Peyer's patch (tissue), 4 donors: ENCODE measurements at regions not wholly inside any gene's neighbourhood (a gene's known extent, or its start where the extent isn't known, plus 50 kb on each side); places are given as distances from the start of the nearest gene placed in this dataset.

ENCODE experiments used
- DNase-seq, 3 donors: peaks; one replicate each; pipeline ENCODE4 v3.0.0-alpha.2; 2017 to 2019
- H3K27ac ChIP-seq, 4 donors: fragments of 200-600 bp; sonication (generic); one replicate each; pipeline ENCODE4 v1.5.1; 2016 to 2019
- H3K27me3 ChIP-seq, 2 donors: fragments of 200-600 bp; sonication (generic); one replicate each; pipeline ENCODE4 v1.5.1; 2019
- H3K36me3 ChIP-seq, 3 donors: fragments of 200-600 bp; sonication (generic); one replicate each; pipeline ENCODE4 v1.5.1; 2016 to 2019
- H3K4me1 ChIP-seq, 4 donors: fragments of 200-600 bp; sonication (generic); one replicate each; pipeline ENCODE4 v1.5.1; 2016 to 2019
- H3K4me3 ChIP-seq, 4 donors: fragments of 200-600 bp; sonication (generic); 1 replicate in 3 of 4; 2 replicates in 1 of 4; pipeline ENCODE4 v1.5.1; 2016 to 2019; ENCODE audit warnings: mild to moderate bottlenecking in 1 of 4
- H3K9me3 ChIP-seq, 4 donors: fragments of 200-600 bp; sonication (generic); one replicate each; pipeline ENCODE4 v1.5.1; 2016 to 2019; ENCODE audit warnings: mild to moderate bottlenecking in 1 of 4
- CTCF ChIP-seq, 6 experiments: fragments of 450-650 bp in 4 of 6; fragments of 200-600 bp in 2 of 6; sonication (generic) in 1 of 6; IDR thresholded peaks; one replicate each; pipeline ENCODE4 v1.5.1; 2017 to 2019; ENCODE audit warnings: antibody characterized with exemption in 6 of 6, mild to moderate bottlenecking in 3 of 6, moderate library complexity in 1 of 6
- POLR2A ChIP-seq, 2 donors: fragments of 450-650 bp; IDR thresholded peaks; one replicate each; pipeline ENCODE4 v1.5.1; 2017; ENCODE audit warnings: antibody characterized with exemption in 2 of 2, mild to moderate bottlenecking in 2 of 2, moderate library complexity in 2 of 2

- H3K4me3 ChIP-seq, result no peak overlapping the region
- no peaks in the 10 kb centered on the region for H3K4me1 ChIP-seq
- no peaks in the 10 kb centered on the region for H3K36me3 ChIP-seq
- no peaks in the 10 kb centered on the region for H3K27me3 ChIP-seq
- TF ChIP-seq CTCF (IDR thresholded peaks at IDR 0.05) (no peak), POLR2A (IDR thresholded peaks at IDR 0.05) (no peak)
- H3K27ac ChIP-seq, result no peak overlapping the region
- DNase-seq, result no peak
- H3K9me3 ChIP-seq, result no peaks in the 10 kb centered on the region
Measured at GRCh38 chr4:15343000-15343399, 84.8 kb upstream of the C1QTNF7 start.

- no peak overlapping the region for H3K4me3 ChIP-seq
- H3K4me1 ChIP-seq, result no peaks in the 10 kb centered on the region
- H3K27me3 ChIP-seq, result no peaks in the 10 kb centered on the region
- DNase-seq, result no peak
- no peak for TF ChIP-seq POLR2A (IDR thresholded peaks at IDR 0.05)
- no peak for TF ChIP-seq CTCF (IDR thresholded peaks at IDR 0.05)
- no peaks in the 10 kb centered on the region for H3K9me3 ChIP-seq
- no peaks in the 10 kb centered on the region for H3K36me3 ChIP-seq
- no peak overlapping the region for H3K27ac ChIP-seq
Measured at GRCh38 chr4:15343581-15343980, 84.3 kb upstream of the C1QTNF7 start.

- DNase-seq, result no peak
- Histone ChIP-seq H3K4me3 (no peak overlapping the region), H3K36me3 (no peaks in the 10 kb centered on the region), H3K27ac (no peak overlapping the region), H3K9me3 (no peaks in the 10 kb centered on the region), H3K27me3 (no peaks in the 10 kb centered on the region), H3K4me1 (no peaks in the 10 kb centered on the region)
- no peak for TF ChIP-seq CTCF (IDR thresholded peaks at IDR 0.05)
- TF ChIP-seq POLR2A (IDR thresholded peaks at IDR 0.05), result no peak
Measured at GRCh38 chr4:15344041-15344440, 83.8 kb upstream of the C1QTNF7 start.

- no peaks in the 10 kb centered on the region for H3K9me3 ChIP-seq
- no peaks in the 10 kb centered on the region for H3K27me3 ChIP-seq
- no peaks in the 10 kb centered on the region for H3K36me3 ChIP-seq
- no peaks in the 10 kb centered on the region for H3K4me1 ChIP-seq
- TF ChIP-seq POLR2A (IDR thresholded peaks at IDR 0.05), result no peak
- no peak overlapping the region for H3K27ac ChIP-seq
- no peak for DNase-seq
- H3K4me3 ChIP-seq, result no peak overlapping the region
Measured at GRCh38 chr4:15345134-15345533, 82.7 kb upstream of the C1QTNF7 start.

GRCh38 chr4:15348236-15348635 is 79.6 kb upstream of the C1QTNF7 start:
- H3K4me3 ChIP-seq, result no peak overlapping the region
- H3K36me3 ChIP-seq, result no peaks in the 10 kb centered on the region
- H3K27me3 ChIP-seq, result no peaks in the 10 kb centered on the region
- H3K9me3 ChIP-seq, result no peaks in the 10 kb centered on the region
- no peaks in the 10 kb centered on the region for H3K4me1 ChIP-seq
- DNase-seq, result no peak
- H3K27ac ChIP-seq, result no peak overlapping the region
- TF ChIP-seq CTCF (IDR thresholded peaks at IDR 0.05) (no peak), POLR2A (IDR thresholded peaks at IDR 0.05) (no peak)

GRCh38 chr4:15348695-15349094 is 79.1 kb upstream of the C1QTNF7 start:
- Histone ChIP-seq H3K4me1 (no peaks in the 10 kb centered on the region), H3K9me3 (no peaks in the 10 kb centered on the region), H3K27ac (no peak overlapping the region), H3K4me3 (no peak overlapping the region), H3K27me3 (no peaks in the 10 kb centered on the region), H3K36me3 (no peaks in the 10 kb centered on the region)
- TF ChIP-seq POLR2A (IDR thresholded peaks at IDR 0.05) (no peak), CTCF (IDR thresholded peaks at IDR 0.05) (no peak)
- DNase-seq, result no peak
